ENCODE measurements at regions not wholly inside any gene's neighbourhood (a gene's known extent, or its start where the extent isn't known, plus 50 kb on each side); places are given as distances from the start of the nearest gene placed in this dataset.

- no peak for DNase-seq (ENCODE audit: low spot score)
Observed at GRCh38 chr6:33967966-33968724, 164.3 kb upstream of the MLN start.

- no peak for DNase-seq (ENCODE audit: low spot score)
Observed at GRCh38 chr6:33967265-33967767, 163.5 kb upstream of the MLN start.

GRCh38 chr6:33966536-33966935, 162.7 kb upstream of the MLN start:
- no peak for DNase-seq (ENCODE audit: low spot score)

- no peak for DNase-seq (ENCODE audit: low spot score)
Observed at GRCh38 chr6:33965766-33966165, 162.0 kb upstream of the MLN start.

GRCh38 chr6:33964387-33964786, 160.6 kb upstream of the MLN start:
- DNase-seq (ENCODE audit: low spot score), result no peak

GRCh38 chr6:33963136-33963750, 159.4 kb upstream of the MLN start:
- no peak for DNase-seq (ENCODE audit: low spot score)

- DNase-seq (ENCODE audit: low spot score), result no peak
Observed at GRCh38 chr6:33962246-33963027, 158.6 kb upstream of the MLN start.

GRCh38 chr6:33961691-33962090, 157.9 kb upstream of the MLN start:
- DNase-seq (ENCODE audit: low spot score), result no peak

GRCh38 chr6:33960345-33961313, 156.8 kb upstream of the MLN start:
- DNase-seq (ENCODE audit: low spot score), result peak; percentile 7

GRCh38 chr6:33959661-33960344, 156.0 kb upstream of the MLN start:
- peak; percentile 7 for DNase-seq (ENCODE audit: low spot score)

GRCh38 chr6:33959329-33959651, 155.5 kb upstream of the MLN start:
- no peak for DNase-seq (ENCODE audit: low spot score)

GRCh38 chr6:33958526-33959328, 154.9 kb upstream of the MLN start:
- peak; percentile 1 for DNase-seq (ENCODE audit: low spot score)

- no peak for DNase-seq (ENCODE audit: low spot score)
Observed at GRCh38 chr6:33957892-33958525, 154.2 kb upstream of the MLN start.

GRCh38 chr6:33957131-33957891, 153.5 kb upstream of the MLN start:
- no peak for DNase-seq (ENCODE audit: low spot score)

GRCh38 chr6:33956206-33956605, 152.4 kb upstream of the MLN start:
- DNase-seq (ENCODE audit: low spot score), result no peak

- DNase-seq (ENCODE audit: low spot score), result no peak
Observed at GRCh38 chr6:33955566-33955965, 151.8 kb upstream of the MLN start.

GRCh38 chr6:33954453-33954852, 150.7 kb upstream of the MLN start:
- no peak for DNase-seq (ENCODE audit: low spot score)

GRCh38 chr6:33953171-33953570, 149.4 kb upstream of the MLN start:
- DNase-seq (ENCODE audit: low spot score), result no peak

GRCh38 chr6:33952016-33952415, 148.2 kb upstream of the MLN start:
- no peak for DNase-seq (ENCODE audit: low spot score)
